KMS-11 (cell line): ENCODE measurements at regions not wholly inside any gene's neighbourhood (a gene's known extent, or its start where the extent isn't known, plus 50 kb on each side); places are given as distances from the start of the nearest gene placed in this dataset.

Experiments
- H2AFZ ChIP-seq: fragments of 200-600 bp; sonication (generic); 2 replicates; pipeline ENCODE4 v1.6.1; 2016; ENCODE audit warnings: antibody characterized with exemption, mixed run types, low read depth
- H3K27ac ChIP-seq: fragments of 200-600 bp; sonication (generic); 2 replicates; pipeline ENCODE4 v1.6.1; 2016; ENCODE audit warnings: mild to moderate bottlenecking, mixed run types
- H3K27me3 ChIP-seq: fragments of 200-600 bp; sonication (generic); 2 replicates; pipeline ENCODE4 v1.6.1; 2017; ENCODE audit warnings: mild to moderate bottlenecking, low read depth, mixed run types, moderate library complexity; ENCODE audit not compliant: insufficient read depth
- H3K36me3 ChIP-seq: fragments of 200-600 bp; sonication (generic); 2 replicates; pipeline ENCODE4 v1.6.1; 2017; ENCODE audit warnings: mild to moderate bottlenecking, mixed run types; ENCODE audit not compliant: insufficient read depth
- H3K4me1 ChIP-seq: fragments of 200-600 bp; sonication (generic); 2 replicates; pipeline ENCODE4 v1.6.1; 2016; ENCODE audit warnings: mild to moderate bottlenecking, low read depth, mixed run types; ENCODE audit not compliant: poor library complexity, severe bottlenecking
- H3K4me2 ChIP-seq: fragments of 200-600 bp; sonication (generic); 2 replicates; pipeline ENCODE4 v1.7.0; 2016; ENCODE audit warnings: mild to moderate bottlenecking, mixed run types
- H3K4me3 ChIP-seq: fragments of 200-600 bp; sonication (generic); IDR thresholded peaks from 2 replicates; pipeline ENCODE4 v1.6.1; 2017; ENCODE audit warnings: low read depth, low read length, mixed read lengths; ENCODE audit not compliant: insufficient read depth
- H3K79me2 ChIP-seq: fragments of 200-600 bp; sonication (generic); 2 replicates; pipeline ENCODE4 v1.6.1; 2016; ENCODE audit warnings: low read depth, mixed run types; ENCODE audit not compliant: insufficient read depth
- H3K9ac ChIP-seq: fragments of 200-600 bp; sonication (generic); 2 replicates; pipeline ENCODE4 v1.6.1; 2016; ENCODE audit warnings: mild to moderate bottlenecking, mixed run types
- H4K20me1 ChIP-seq: fragments of 200-600 bp; sonication (generic); 2 replicates; pipeline ENCODE4 v1.6.1; 2016; ENCODE audit warnings: mild to moderate bottlenecking, mixed run types; ENCODE audit not compliant: insufficient read depth
- TF ChIP-seq, protein P1 (sequence below): fragments of 200-600 bp; sonication (generic); conservative IDR thresholded peaks from 2 replicates; pipeline ENCODE4 v1.6.1; 2017; ENCODE audit warnings: low read depth, mild to moderate bottlenecking, antibody characterized with exemption, low read length, moderate library complexity, mixed read lengths

DNA sequence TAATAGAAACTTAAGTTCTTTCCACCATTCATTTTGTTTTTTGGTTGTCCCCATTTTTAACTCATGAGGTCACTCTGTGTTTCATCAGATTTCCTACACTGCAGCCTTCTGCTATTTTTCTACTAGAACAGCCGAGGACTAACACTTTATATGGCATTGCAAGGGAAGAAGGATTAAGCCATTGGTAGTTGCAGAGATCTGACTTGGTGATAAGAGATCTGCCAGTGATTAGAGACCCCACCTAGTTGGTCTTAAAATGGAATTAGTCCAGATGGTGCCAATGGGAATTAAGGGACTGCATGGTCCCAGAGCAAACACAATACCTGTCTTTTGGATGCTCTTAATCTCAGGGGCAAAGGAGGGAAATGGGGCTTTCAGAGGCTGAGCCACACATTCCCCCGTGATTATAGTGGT lies 125.5 kb upstream of the TMEM170B start:
- H3K4me1 ChIP-seq, result peaks cover 6% of the 10 kb centered on the region
- H3K27ac ChIP-seq, result no peak overlapping the region
- no peak overlapping the region for H3K4me2 ChIP-seq
- H4K20me1 ChIP-seq, result no peaks in the 10 kb centered on the region
- H3K79me2 ChIP-seq, result no peaks in the 10 kb centered on the region
- no peak overlapping the region for H3K4me3 ChIP-seq
- H3K9ac ChIP-seq, result no peak overlapping the region
- H3K36me3 ChIP-seq, result no peaks in the 10 kb centered on the region
- H2AFZ ChIP-seq, result no peak overlapping the region
- H3K27me3 ChIP-seq, result no peaks in the 10 kb centered on the region
- TF ChIP-seq, protein P1, sequence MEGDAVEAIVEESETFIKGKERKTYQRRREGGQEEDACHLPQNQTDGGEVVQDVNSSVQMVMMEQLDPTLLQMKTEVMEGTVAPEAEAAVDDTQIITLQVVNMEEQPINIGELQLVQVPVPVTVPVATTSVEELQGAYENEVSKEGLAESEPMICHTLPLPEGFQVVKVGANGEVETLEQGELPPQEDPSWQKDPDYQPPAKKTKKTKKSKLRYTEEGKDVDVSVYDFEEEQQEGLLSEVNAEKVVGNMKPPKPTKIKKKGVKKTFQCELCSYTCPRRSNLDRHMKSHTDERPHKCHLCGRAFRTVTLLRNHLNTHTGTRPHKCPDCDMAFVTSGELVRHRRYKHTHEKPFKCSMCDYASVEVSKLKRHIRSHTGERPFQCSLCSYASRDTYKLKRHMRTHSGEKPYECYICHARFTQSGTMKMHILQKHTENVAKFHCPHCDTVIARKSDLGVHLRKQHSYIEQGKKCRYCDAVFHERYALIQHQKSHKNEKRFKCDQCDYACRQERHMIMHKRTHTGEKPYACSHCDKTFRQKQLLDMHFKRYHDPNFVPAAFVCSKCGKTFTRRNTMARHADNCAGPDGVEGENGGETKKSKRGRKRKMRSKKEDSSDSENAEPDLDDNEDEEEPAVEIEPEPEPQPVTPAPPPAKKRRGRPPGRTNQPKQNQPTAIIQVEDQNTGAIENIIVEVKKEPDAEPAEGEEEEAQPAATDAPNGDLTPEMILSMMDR, result no peak

DNA sequence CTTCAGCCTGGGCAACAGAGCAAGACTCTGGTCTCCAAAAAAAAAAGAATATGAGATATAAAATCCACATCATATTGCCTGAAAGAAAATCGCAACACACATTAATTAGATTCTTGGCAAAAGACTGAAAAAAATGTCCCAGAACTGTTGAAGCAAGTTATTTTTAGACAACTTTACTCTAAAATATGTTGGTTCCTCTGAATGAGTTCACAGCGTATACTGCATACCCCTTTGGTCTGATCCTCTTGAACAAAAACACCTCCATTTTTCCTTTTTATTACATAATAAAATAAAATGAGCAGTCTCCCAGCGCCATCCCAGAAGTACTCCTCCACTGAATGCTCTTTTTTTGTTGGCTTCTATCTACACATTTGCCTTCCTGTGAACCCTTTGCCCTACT lies 126.0 kb upstream of the TMEM170B start:
- Histone ChIP-seq H3K27ac (no peak overlapping the region), H3K4me2 (no peak overlapping the region), H3K36me3 (no peaks in the 10 kb centered on the region), H3K4me1 (peaks cover 6% of the 10 kb centered on the region), H3K79me2 (no peaks in the 10 kb centered on the region), H3K9ac (no peak overlapping the region), H3K4me3 (no peak overlapping the region), H2AFZ (no peak overlapping the region), H3K27me3 (no peaks in the 10 kb centered on the region), H4K20me1 (no peaks in the 10 kb centered on the region)
- TF ChIP-seq, protein P1, result no peak

DNA sequence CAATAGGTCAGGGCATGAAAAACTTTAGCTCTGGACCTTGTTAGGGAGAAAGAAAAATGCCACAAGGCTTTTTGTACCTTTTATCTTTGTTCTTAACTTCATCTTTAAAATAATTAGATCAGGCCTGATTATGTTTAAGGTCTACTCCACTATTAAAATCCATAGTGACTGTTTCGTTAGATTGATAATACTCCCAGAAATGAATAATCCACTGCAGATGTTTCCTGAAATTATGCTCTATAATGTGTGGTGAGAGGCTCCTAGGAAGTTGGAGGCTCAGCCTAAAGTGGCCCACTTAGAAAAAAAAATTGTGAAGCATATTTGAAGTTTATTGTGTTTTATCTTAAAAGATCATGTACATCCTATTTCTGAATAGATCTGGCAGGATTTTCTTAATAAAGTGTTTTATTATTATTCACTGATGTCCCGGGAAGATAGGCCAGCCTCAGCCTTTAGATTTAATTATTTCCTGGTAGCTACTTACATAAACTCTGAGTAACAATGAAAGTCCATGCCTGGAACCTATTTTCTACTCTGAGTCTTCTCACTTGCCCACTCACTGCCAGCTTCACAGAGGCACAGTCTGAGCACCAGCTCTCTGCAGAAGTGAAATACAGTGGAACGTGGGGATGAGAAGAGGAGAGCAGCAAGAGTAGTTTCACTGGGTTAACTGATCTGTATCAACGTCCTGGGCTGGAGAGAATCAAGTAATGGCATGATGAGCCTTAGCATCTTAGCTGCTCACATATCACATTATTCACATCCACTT lies 126.8 kb upstream of the TMEM170B start:
- no peak overlapping the region for H3K27ac ChIP-seq
- no peaks in the 10 kb centered on the region for H3K36me3 ChIP-seq
- no peak overlapping the region for H3K4me3 ChIP-seq
- H3K9ac ChIP-seq, result no peak overlapping the region
- H4K20me1 ChIP-seq, result no peaks in the 10 kb centered on the region
- TF ChIP-seq, protein P1, result no peak
- H3K4me1 ChIP-seq, result peaks cover 6% of the 10 kb centered on the region
- no peak overlapping the region for H3K4me2 ChIP-seq
- H3K79me2 ChIP-seq, result no peaks in the 10 kb centered on the region
- H3K27me3 ChIP-seq, result no peaks in the 10 kb centered on the region
- H2AFZ ChIP-seq, result no peak overlapping the region

DNA sequence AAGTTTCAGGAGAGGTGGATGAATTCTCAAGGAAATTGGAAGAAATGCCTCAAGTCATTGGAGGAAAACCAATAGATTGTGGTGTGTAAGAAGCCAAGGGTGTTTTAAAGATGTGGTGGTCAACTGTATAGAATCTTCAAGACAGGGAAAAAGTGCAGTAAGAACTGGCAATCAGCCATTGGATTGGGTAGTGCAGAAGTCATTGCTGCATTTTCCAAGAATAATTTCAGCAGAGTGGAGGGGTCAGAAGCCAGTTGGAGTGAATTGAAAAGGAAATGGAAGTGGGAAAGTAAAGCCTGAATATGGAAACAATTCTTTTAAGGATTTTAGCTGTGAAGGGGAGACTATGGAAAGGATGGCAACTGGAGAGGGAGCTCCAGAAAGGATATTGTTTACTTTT lies 128.2 kb upstream of the TMEM170B start:
- no peak overlapping the region for H3K4me2 ChIP-seq
- no peak overlapping the region for H3K4me3 ChIP-seq
- no peaks in the 10 kb centered on the region for H3K4me1 ChIP-seq
- H3K27me3 ChIP-seq, result no peaks in the 10 kb centered on the region
- H3K9ac ChIP-seq, result no peak overlapping the region
- H4K20me1 ChIP-seq, result no peaks in the 10 kb centered on the region
- TF ChIP-seq, protein P1, result no peak
- no peak overlapping the region for H3K27ac ChIP-seq
- H2AFZ ChIP-seq, result no peak overlapping the region
- no peaks in the 10 kb centered on the region for H3K36me3 ChIP-seq
- no peaks in the 10 kb centered on the region for H3K79me2 ChIP-seq
